ENCODE measurements at regions not wholly inside any gene's neighbourhood (a gene's known extent, or its start where the extent isn't known, plus 50 kb on each side); places are given as distances from the start of the nearest gene placed in this dataset.

GRCh38 chr9:89882930-89883361 lies 278.1 kb downstream of the GADD45G start:
- DNase-seq: no peak
- no peaks in the 10 kb centered on the region for H3K27me3 ChIP-seq (ENCODE audit: low read length)
- H3K9me3 ChIP-seq (ENCODE audit: low read length): no peaks in the 10 kb centered on the region; the same call in 1 of the 2 replicates

GRCh38 chr9:89883401-89884341 lies 278.9 kb downstream of the GADD45G start:
- H3K4me1 ChIP-seq (ENCODE audit: low read length): no peaks in the 10 kb centered on the region
- H3K9me3 ChIP-seq (ENCODE audit: low read length): no peaks in the 10 kb centered on the region; the same call in 1 of the 2 replicates
- H4K20me1 ChIP-seq (ENCODE audit: insufficient read depth, low read depth, low read length): no peaks in the 10 kb centered on the region
- H3K36me3 ChIP-seq (ENCODE audit: insufficient read depth, low read length): no peaks in the 10 kb centered on the region
- H3K9me2 ChIP-seq (replicated peaks; ENCODE audit: insufficient read depth, low read length): no peaks in the 10 kb centered on the region
- H2AFZ ChIP-seq (ENCODE audit: low read length): no peak overlapping the region
- H3K4me2 ChIP-seq (ENCODE audit: low read depth, low read length, poor library complexity, severe bottlenecking): no peak overlapping the region
- H3K27me3 ChIP-seq (ENCODE audit: low read length): no peaks in the 10 kb centered on the region
- DNase-seq: no peak
- no peaks in the 10 kb centered on the region for H3K79me2 ChIP-seq (ENCODE audit: low read length)
- no peak overlapping the region for H3K4me3 ChIP-seq (ENCODE audit: low read length)
- no peak overlapping the region for H3K9ac ChIP-seq (ENCODE audit: low read length)
- no peak overlapping the region for H3K27ac ChIP-seq (ENCODE audit: low read length)

More at GRCh38 chr9:89882930-89883361, 278.1 kb downstream of the GADD45G start:
- Histone ChIP-seq H2AFZ (ENCODE audit: low read length) (no peak overlapping the region), H3K9me2 (replicated peaks; ENCODE audit: insufficient read depth, low read length) (no peaks in the 10 kb centered on the region), H3K9ac (ENCODE audit: low read length) (no peak overlapping the region), H3K27ac (ENCODE audit: low read length) (no peak overlapping the region), H3K79me2 (ENCODE audit: low read length) (no peaks in the 10 kb centered on the region), H3K4me1 (ENCODE audit: low read length) (no peaks in the 10 kb centered on the region), H4K20me1 (ENCODE audit: insufficient read depth, low read depth, low read length) (no peaks in the 10 kb centered on the region), H3K4me3 (ENCODE audit: low read length) (no peak overlapping the region), H3K36me3 (ENCODE audit: insufficient read depth, low read length) (no peaks in the 10 kb centered on the region), H3K4me2 (ENCODE audit: low read depth, low read length, poor library complexity, severe bottlenecking) (no peak overlapping the region)

GRCh38 chr9:89884356-89885083 lies 279.7 kb downstream of the GADD45G start:
- Histone ChIP-seq H3K27me3 (ENCODE audit: low read length) (no peaks in the 10 kb centered on the region), H3K4me3 (ENCODE audit: low read length) (no peak overlapping the region), H2AFZ (ENCODE audit: low read length) (no peak overlapping the region), H3K79me2 (ENCODE audit: low read length) (no peaks in the 10 kb centered on the region), H3K27ac (ENCODE audit: low read length) (no peak overlapping the region), H3K4me1 (ENCODE audit: low read length) (no peaks in the 10 kb centered on the region), H3K4me2 (ENCODE audit: low read depth, low read length, poor library complexity, severe bottlenecking) (no peak overlapping the region), H4K20me1 (ENCODE audit: insufficient read depth, low read depth, low read length) (no peaks in the 10 kb centered on the region), H3K9me2 (replicated peaks; ENCODE audit: insufficient read depth, low read length) (no peaks in the 10 kb centered on the region), H3K9me3 (ENCODE audit: low read length) (no peaks in the 10 kb centered on the region; the same call in 1 of the 2 replicates), H3K9ac (ENCODE audit: low read length) (no peak overlapping the region), H3K36me3 (ENCODE audit: insufficient read depth, low read length) (no peaks in the 10 kb centered on the region)
- DNase-seq: no peak

GRCh38 chr9:89885156-89885555 lies 280.3 kb downstream of the GADD45G start:
- Histone ChIP-seq H3K36me3 (ENCODE audit: insufficient read depth, low read length) (no peaks in the 10 kb centered on the region), H3K4me2 (ENCODE audit: low read depth, low read length, poor library complexity, severe bottlenecking) (no peak overlapping the region), H3K27ac (ENCODE audit: low read length) (no peak overlapping the region), H3K79me2 (ENCODE audit: low read length) (no peaks in the 10 kb centered on the region), H2AFZ (ENCODE audit: low read length) (no peak overlapping the region), H3K4me3 (ENCODE audit: low read length) (no peak overlapping the region), H3K9me2 (replicated peaks; ENCODE audit: insufficient read depth, low read length) (no peaks in the 10 kb centered on the region), H4K20me1 (ENCODE audit: insufficient read depth, low read depth, low read length) (no peaks in the 10 kb centered on the region), H3K27me3 (ENCODE audit: low read length) (no peaks in the 10 kb centered on the region), H3K4me1 (ENCODE audit: low read length) (no peaks in the 10 kb centered on the region), H3K9ac (ENCODE audit: low read length) (no peak overlapping the region), H3K9me3 (ENCODE audit: low read length) (no peaks in the 10 kb centered on the region; the same call in 1 of the 2 replicates)
- no peak for DNase-seq

GRCh38 chr9:89886281-89886700 lies 281.5 kb downstream of the GADD45G start:
- Histone ChIP-seq H4K20me1 (ENCODE audit: insufficient read depth, low read depth, low read length) (no peaks in the 10 kb centered on the region), H3K9me3 (ENCODE audit: low read length) (no peaks in the 10 kb centered on the region; the same call in 1 of the 2 replicates), H3K4me3 (ENCODE audit: low read length) (no peak overlapping the region), H3K27me3 (ENCODE audit: low read length) (no peaks in the 10 kb centered on the region), H3K9ac (ENCODE audit: low read length) (no peak overlapping the region), H3K4me2 (ENCODE audit: low read depth, low read length, poor library complexity, severe bottlenecking) (no peak overlapping the region), H3K4me1 (ENCODE audit: low read length) (no peaks in the 10 kb centered on the region), H2AFZ (ENCODE audit: low read length) (no peak overlapping the region), H3K9me2 (replicated peaks; ENCODE audit: insufficient read depth, low read length) (no peaks in the 10 kb centered on the region), H3K27ac (ENCODE audit: low read length) (no peak overlapping the region), H3K79me2 (ENCODE audit: low read length) (no peaks in the 10 kb centered on the region), H3K36me3 (ENCODE audit: insufficient read depth, low read length) (no peaks in the 10 kb centered on the region)
- DNase-seq: no peak

GRCh38 chr9:89887286-89887685 lies 282.5 kb downstream of the GADD45G start:
- no peak overlapping the region for H3K4me3 ChIP-seq (ENCODE audit: low read length)
- DNase-seq: no peak
- H3K9me2 ChIP-seq (replicated peaks; ENCODE audit: insufficient read depth, low read length): no peaks in the 10 kb centered on the region
- no peaks in the 10 kb centered on the region for H3K36me3 ChIP-seq (ENCODE audit: insufficient read depth, low read length)
- no peaks in the 10 kb centered on the region for H3K79me2 ChIP-seq (ENCODE audit: low read length)
- H2AFZ ChIP-seq (ENCODE audit: low read length): no peak overlapping the region
- H3K27ac ChIP-seq (ENCODE audit: low read length): no peak overlapping the region
- H3K9me3 ChIP-seq (ENCODE audit: low read length): no peaks in the 10 kb centered on the region; the same call in 1 of the 2 replicates
- no peaks in the 10 kb centered on the region for H3K4me1 ChIP-seq (ENCODE audit: low read length)
- H3K4me2 ChIP-seq (ENCODE audit: low read depth, low read length, poor library complexity, severe bottlenecking): no peak overlapping the region
- H3K27me3 ChIP-seq (ENCODE audit: low read length): no peaks in the 10 kb centered on the region
- H4K20me1 ChIP-seq (ENCODE audit: insufficient read depth, low read depth, low read length): no peaks in the 10 kb centered on the region
- H3K9ac ChIP-seq (ENCODE audit: low read length): no peak overlapping the region

- no peak overlapping the region for H2AFZ ChIP-seq (ENCODE audit: low read length)
- H3K4me3 ChIP-seq (ENCODE audit: low read length): no peak overlapping the region
- H3K4me2 ChIP-seq (ENCODE audit: low read depth, low read length, poor library complexity, severe bottlenecking): no peak overlapping the region
- DNase-seq: no peak
- no peaks in the 10 kb centered on the region for H3K27me3 ChIP-seq (ENCODE audit: low read length)
- no peak overlapping the region for H3K27ac ChIP-seq (ENCODE audit: low read length)
- H3K36me3 ChIP-seq (ENCODE audit: insufficient read depth, low read length): no peaks in the 10 kb centered on the region
- no peaks in the 10 kb centered on the region for H3K9me3 ChIP-seq (ENCODE audit: low read length)
- no peaks in the 10 kb centered on the region for H3K79me2 ChIP-seq (ENCODE audit: low read length)
- no peaks in the 10 kb centered on the region for H3K4me1 ChIP-seq (ENCODE audit: low read length)
- no peaks in the 10 kb centered on the region for H3K9me2 ChIP-seq (replicated peaks; ENCODE audit: insufficient read depth, low read length)
- H4K20me1 ChIP-seq (ENCODE audit: insufficient read depth, low read depth, low read length): no peaks in the 10 kb centered on the region
- H3K9ac ChIP-seq (ENCODE audit: low read length): no peak overlapping the region
Measured at GRCh38 chr9:89888233-89888632, 283.4 kb downstream of the GADD45G start.

- H3K27me3 ChIP-seq (ENCODE audit: low read length): no peaks in the 10 kb centered on the region
- H3K9me3 ChIP-seq (ENCODE audit: low read length): no peaks in the 10 kb centered on the region
- H3K4me2 ChIP-seq (ENCODE audit: low read depth, low read length, poor library complexity, severe bottlenecking): no peak overlapping the region
- H3K4me1 ChIP-seq (ENCODE audit: low read length): no peaks in the 10 kb centered on the region
- no peak for DNase-seq
- no peaks in the 10 kb centered on the region for H4K20me1 ChIP-seq (ENCODE audit: insufficient read depth, low read depth, low read length)
- no peak overlapping the region for H3K27ac ChIP-seq (ENCODE audit: low read length)
- H3K9ac ChIP-seq (ENCODE audit: low read length): no peak overlapping the region
- no peak overlapping the region for H3K4me3 ChIP-seq (ENCODE audit: low read length)
- H2AFZ ChIP-seq (ENCODE audit: low read length): no peak overlapping the region
- no peaks in the 10 kb centered on the region for H3K79me2 ChIP-seq (ENCODE audit: low read length)
- no peaks in the 10 kb centered on the region for H3K9me2 ChIP-seq (replicated peaks; ENCODE audit: insufficient read depth, low read length)
- H3K36me3 ChIP-seq (ENCODE audit: insufficient read depth, low read length): no peaks in the 10 kb centered on the region
Measured at GRCh38 chr9:89888677-89889076, 283.9 kb downstream of the GADD45G start.

All from Karpas-422 (cell line).